Hepatocyte (in vitro differentiated cells): ENCODE measurements at regions not wholly inside any gene's neighbourhood (a gene's known extent, or its start where the extent isn't known, plus 50 kb on each side); places are given as distances from the start of the nearest gene placed in this dataset.

Experiments
- DNase-seq: peaks from one replicate; pipeline ENCODE4 v3.0.0-alpha.2; 2016; ENCODE audit warnings: low spot score
- H2AFZ ChIP-seq: fragments of 200-600 bp; sonication (generic); 2 replicates; pipeline ENCODE4 v1.6.0; 2016; ENCODE audit warnings: antibody characterized with exemption, mild to moderate bottlenecking
- H3K27ac ChIP-seq: fragments of 200-600 bp; sonication (generic); 2 replicates; pipeline ENCODE4 v1.5.1; 2016; ENCODE audit warnings: mild to moderate bottlenecking
- H3K27me3 ChIP-seq: fragments of 200-600 bp; sonication (generic); 2 replicates; pipeline ENCODE4 v1.6.1; 2016
- H3K36me3 ChIP-seq: fragments of 200-600 bp; sonication (generic); replicated peaks from 2 replicates; pipeline ENCODE4 v1.5.1; 2016; ENCODE audit warnings: low read depth; ENCODE audit not compliant: insufficient read depth
- H3K4me1 ChIP-seq: fragments of 200-600 bp; sonication (generic); 2 replicates; pipeline ENCODE4 v1.5.1; 2016; ENCODE audit warnings: mild to moderate bottlenecking, moderate library complexity; ENCODE audit not compliant: insufficient read depth
- H3K4me2 ChIP-seq: fragments of 200-600 bp; sonication (generic); 2 replicates; pipeline ENCODE4 v1.6.0; 2016
- H3K4me3 ChIP-seq: fragments of 200-600 bp; sonication (generic); 2 replicates; pipeline ENCODE4 v1.5.1; 2016; ENCODE audit warnings: mild to moderate bottlenecking
- H3K79me2 ChIP-seq: fragments of 200-600 bp; sonication (generic); 2 replicates; pipeline ENCODE4 v1.6.0; 2017; ENCODE audit warnings: mild to moderate bottlenecking
- H3K9me2 ChIP-seq: fragments of 200-600 bp; sonication (generic); replicated peaks from 2 replicates; pipeline ENCODE4 v1.6.0; 2017; ENCODE audit warnings: mild to moderate bottlenecking; ENCODE audit not compliant: insufficient read depth
- H3K9me3 ChIP-seq: fragments of 200-600 bp; sonication (generic); 2 replicates; pipeline ENCODE4 v1.5.1; 2016; ENCODE audit warnings: low read depth, mild to moderate bottlenecking
- H4K20me1 ChIP-seq: fragments of 200-600 bp; sonication (generic); 2 replicates; pipeline ENCODE4 v1.6.0; 2016; ENCODE audit warnings: mild to moderate bottlenecking; ENCODE audit not compliant: insufficient read depth, poor library complexity, severe bottlenecking
- EZH2 ChIP-seq: fragments of 200-600 bp; sonication (generic); IDR thresholded peaks from 2 replicates; pipeline ENCODE4 v1.6.1; 2016; ENCODE audit warnings: antibody characterized with exemption, mild to moderate bottlenecking, borderline replicate concordance
- EZH2phosphoT487 ChIP-seq: fragments of 200-600 bp; sonication (generic); IDR thresholded peaks from one replicate; pipeline ENCODE4 v1.6.1; 2018; ENCODE audit warnings: antibody characterized with exemption, mild to moderate bottlenecking, low read depth, moderate library complexity; ENCODE audit not compliant: unreplicated experiment, severe bottlenecking
- WGBS: methylation state at CpG from one replicate; pipeline ENCODE4 v1.1.6; 2016; ENCODE audit warnings: low lambda C conversion rate; ENCODE audit errors: missing lambda C conversion rate; 5-methylcytosine and 5-hydroxymethylcytosine counted together
- TF ChIP-seq, protein P1 (sequence below): fragments of 200-600 bp; sonication (generic); IDR thresholded peaks from 2 replicates; pipeline ENCODE4 v1.5.1; 2016; ENCODE audit warnings: antibody characterized with exemption, mild to moderate bottlenecking; ENCODE audit not compliant: poor library complexity

DNA sequence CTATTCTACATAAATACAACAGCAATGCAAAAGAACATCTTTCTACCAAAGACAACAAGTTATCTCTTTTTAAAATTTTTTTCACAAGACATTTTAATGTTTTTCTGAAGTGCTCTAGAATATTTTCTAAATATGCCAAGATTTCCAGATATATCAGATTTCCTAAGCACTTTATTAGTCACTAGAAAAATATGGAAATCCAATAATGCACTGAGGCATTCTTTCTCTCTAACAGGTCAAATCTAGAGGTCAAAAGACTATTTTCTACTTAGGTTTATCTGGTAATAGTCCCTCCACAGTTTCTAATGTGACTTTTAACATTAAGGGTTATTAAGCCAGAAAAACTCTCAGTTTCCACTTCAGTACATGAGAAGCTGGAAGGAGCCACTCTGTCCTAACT is 1041.2 kb upstream of the INTU start:
- Histone ChIP-seq H3K4me1 (no peaks in the 10 kb centered on the region), H3K27me3 (no peaks in the 10 kb centered on the region), H3K4me3 (no peak overlapping the region), H3K36me3 (no peaks in the 10 kb centered on the region), H3K79me2 (no peaks in the 10 kb centered on the region), H3K9me3 (no peaks in the 10 kb centered on the region), H3K4me2 (no peak overlapping the region), H3K9me2 (no peaks in the 10 kb centered on the region), H2AFZ (no peak overlapping the region), H4K20me1 (no peaks in the 10 kb centered on the region), H3K27ac (no peak overlapping the region)
- TF ChIP-seq EZH2 (no peak), EZH2phosphoT487 (no peak)
- TF ChIP-seq, protein P1, sequence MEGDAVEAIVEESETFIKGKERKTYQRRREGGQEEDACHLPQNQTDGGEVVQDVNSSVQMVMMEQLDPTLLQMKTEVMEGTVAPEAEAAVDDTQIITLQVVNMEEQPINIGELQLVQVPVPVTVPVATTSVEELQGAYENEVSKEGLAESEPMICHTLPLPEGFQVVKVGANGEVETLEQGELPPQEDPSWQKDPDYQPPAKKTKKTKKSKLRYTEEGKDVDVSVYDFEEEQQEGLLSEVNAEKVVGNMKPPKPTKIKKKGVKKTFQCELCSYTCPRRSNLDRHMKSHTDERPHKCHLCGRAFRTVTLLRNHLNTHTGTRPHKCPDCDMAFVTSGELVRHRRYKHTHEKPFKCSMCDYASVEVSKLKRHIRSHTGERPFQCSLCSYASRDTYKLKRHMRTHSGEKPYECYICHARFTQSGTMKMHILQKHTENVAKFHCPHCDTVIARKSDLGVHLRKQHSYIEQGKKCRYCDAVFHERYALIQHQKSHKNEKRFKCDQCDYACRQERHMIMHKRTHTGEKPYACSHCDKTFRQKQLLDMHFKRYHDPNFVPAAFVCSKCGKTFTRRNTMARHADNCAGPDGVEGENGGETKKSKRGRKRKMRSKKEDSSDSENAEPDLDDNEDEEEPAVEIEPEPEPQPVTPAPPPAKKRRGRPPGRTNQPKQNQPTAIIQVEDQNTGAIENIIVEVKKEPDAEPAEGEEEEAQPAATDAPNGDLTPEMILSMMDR, result no peak
- DNase-seq, result no peak

GRCh38 chr4:126592088-126592487 is 1040.7 kb upstream of the INTU start:
- no peak for TF ChIP-seq EZH2
- TF ChIP-seq, protein P1, result peak; percentile 41
- WGBS, result 47% methylated on average over 3 of the region's 3 CpGs

GRCh38 chr4:126593626-126594025 is 1039.1 kb upstream of the INTU start:
- no peaks in the 10 kb centered on the region for H3K36me3 ChIP-seq
- no peak overlapping the region for H3K4me3 ChIP-seq
- no peak for DNase-seq
- WGBS, result 92% methylated on average over 2 of the region's 2 CpGs
- no peak overlapping the region for H2AFZ ChIP-seq
- no peaks in the 10 kb centered on the region for H3K9me2 ChIP-seq
- H3K27ac ChIP-seq, result no peak overlapping the region
- H3K9me3 ChIP-seq, result no peaks in the 10 kb centered on the region
- TF ChIP-seq EZH2phosphoT487 (no peak), EZH2 (no peak)
- TF ChIP-seq, protein P1, result no peak
- H3K79me2 ChIP-seq, result no peaks in the 10 kb centered on the region
- no peak overlapping the region for H3K4me2 ChIP-seq
- H3K27me3 ChIP-seq, result no peaks in the 10 kb centered on the region
- no peaks in the 10 kb centered on the region for H4K20me1 ChIP-seq
- no peaks in the 10 kb centered on the region for H3K4me1 ChIP-seq

More at GRCh38 chr4:126592088-126592487, 1040.7 kb upstream of the INTU start:
- H3K36me3 ChIP-seq, result no peaks in the 10 kb centered on the region
- H3K9me3 ChIP-seq, result no peaks in the 10 kb centered on the region
- H3K4me2 ChIP-seq, result no peak overlapping the region
- no peaks in the 10 kb centered on the region for H4K20me1 ChIP-seq
- no peak overlapping the region for H3K27ac ChIP-seq
- no peaks in the 10 kb centered on the region for H3K79me2 ChIP-seq
- DNase-seq, result peak; percentile 30
- no peak overlapping the region for H3K4me3 ChIP-seq
- H3K9me2 ChIP-seq, result no peaks in the 10 kb centered on the region
- no peak overlapping the region for H2AFZ ChIP-seq
- H3K4me1 ChIP-seq, result no peaks in the 10 kb centered on the region
- no peaks in the 10 kb centered on the region for H3K27me3 ChIP-seq

DNA sequence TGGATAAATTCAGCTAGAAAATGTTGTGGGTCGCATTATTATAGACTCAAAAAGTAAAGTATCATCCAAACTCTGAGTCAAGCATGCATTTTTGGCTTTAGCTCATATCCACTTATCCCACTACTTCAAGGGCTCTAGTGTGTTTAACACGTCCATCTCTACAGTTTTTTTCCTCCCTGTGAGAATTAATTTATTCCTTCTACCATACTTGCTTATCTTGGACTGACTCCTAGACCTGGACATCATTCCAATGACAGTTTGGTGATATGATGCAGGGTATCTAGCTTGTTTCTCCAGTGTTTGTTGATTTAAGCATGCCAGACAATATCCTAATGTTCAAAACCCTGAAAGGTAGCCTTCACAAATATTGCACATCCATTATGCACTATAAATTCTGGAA is 1037.1 kb upstream of the INTU start:
- 58% methylated on average over 2 of the region's 2 CpGs for WGBS
- H3K4me3 ChIP-seq, result no peak overlapping the region
- H3K27ac ChIP-seq, result no peak overlapping the region
- no peaks in the 10 kb centered on the region for H4K20me1 ChIP-seq
- H3K9me3 ChIP-seq, result no peaks in the 10 kb centered on the region
- H2AFZ ChIP-seq, result no peak overlapping the region
- H3K9me2 ChIP-seq, result no peaks in the 10 kb centered on the region
- no peaks in the 10 kb centered on the region for H3K36me3 ChIP-seq
- H3K4me1 ChIP-seq, result no peaks in the 10 kb centered on the region
- no peaks in the 10 kb centered on the region for H3K79me2 ChIP-seq
- H3K27me3 ChIP-seq, result no peaks in the 10 kb centered on the region
- DNase-seq, result no peak
- TF ChIP-seq EZH2 (no peak), EZH2phosphoT487 (no peak)
- TF ChIP-seq, protein P1, result no peak
- H3K4me2 ChIP-seq, result no peak overlapping the region
